ENCODE measurements at regions not wholly inside any gene's neighbourhood (a gene's known extent, or its start where the extent isn't known, plus 50 kb on each side); places are given as distances from the start of the nearest gene placed in this dataset.

GRCh38 chr14:106823552-106823951 lies 1297.2 kb downstream of the TMEM121 start:
- Histone ChIP-seq H3K36me3 (no peaks in the 10 kb centered on the region), H3K27ac (no peak overlapping the region), H3K4me3 (no peak overlapping the region), H3K27me3 (peaks cover 0 to 10% (median 0%) of the 10 kb centered on the region in 9 donors), H3K4me1 (no peaks in the 10 kb centered on the region), H3K9me3 (no peaks in the 10 kb centered on the region)
- TF ChIP-seq POLR2A (IDR thresholded peaks at IDR 0.05) (no peak), CTCF (IDR thresholded peaks at IDR 0.05) (no peak)
- intact Hi-C loops (cut with DNase I) = no loop called here
- ATAC-seq (no peak), DNase-seq (no peak)
- WGBS, 4 donors = 71 to 79% (median 74%) methylated on average over 5 to 7 of the region's 7 CpGs

GRCh38 chr14:106826833-106827369 lies 1300.5 kb downstream of the TMEM121 start:
- no peak overlapping the region for H3K4me3 ChIP-seq
- no peaks in the 10 kb centered on the region for H3K4me1 ChIP-seq
- H3K27ac ChIP-seq = no peak overlapping the region
- intact Hi-C loops (cut with DNase I) = no loop called here
- no peak for ATAC-seq
- H3K36me3 ChIP-seq = no peaks in the 10 kb centered on the region
- peaks cover 0 to 10% (median 0%) of the 10 kb centered on the region in 9 donors for H3K27me3 ChIP-seq
- TF ChIP-seq CTCF (IDR thresholded peaks at IDR 0.05) (no peak), POLR2A (IDR thresholded peaks at IDR 0.05) (no peak)
- no peaks in the 10 kb centered on the region for H3K9me3 ChIP-seq
- 35 to 44% (median 43%) methylated on average over 4 of the region's 4 CpGs for WGBS, 4 donors
- no peak for DNase-seq

- no peak overlapping the region for H3K27ac ChIP-seq
- no peak overlapping the region for H3K4me3 ChIP-seq
- H3K36me3 ChIP-seq = no peaks in the 10 kb centered on the region
- peaks cover 0 to 3% (median 0%) of the 10 kb centered on the region in 9 donors for H3K27me3 ChIP-seq
- H3K4me1 ChIP-seq = no peaks in the 10 kb centered on the region
- WGBS, 4 donors = 74 to 83% (median 77%) methylated on average over 10 to 11 of the region's 11 CpGs
- ATAC-seq (no peak), DNase-seq (no peak)
- no peaks in the 10 kb centered on the region for H3K9me3 ChIP-seq
- intact Hi-C loops (cut with DNase I) = no loop called here
- peak in 7 of 12 donors; percentile 8 to 23 (median 17) for TF ChIP-seq CTCF (IDR thresholded peaks at IDR 0.05)
- TF ChIP-seq POLR2A (IDR thresholded peaks at IDR 0.05) = no peak
These were observed 1304.9 kb downstream of the TMEM121 start for GRCh38 chr14:106831322-106831720.

GRCh38 chr14:106837870-106838269 lies 1311.5 kb downstream of the TMEM121 start:
- DNase-seq (no peak), ATAC-seq (no peak)
- Histone ChIP-seq H3K36me3 (no peaks in the 10 kb centered on the region), H3K27ac (no peak overlapping the region), H3K4me1 (no peaks in the 10 kb centered on the region), H3K9me3 (no peaks in the 10 kb centered on the region), H3K27me3 (peaks cover 0 to 5% (median 0%) of the 10 kb centered on the region in 9 donors), H3K4me3 (no peak overlapping the region)
- WGBS, 4 donors = 69 to 79% (median 77%) methylated on average over 4 of the region's 4 CpGs
- intact Hi-C loops (cut with DNase I) = no loop called here
- TF ChIP-seq CTCF (IDR thresholded peaks at IDR 0.05) (no peak), POLR2A (IDR thresholded peaks at IDR 0.05) (no peak)

Data from heart left ventricle (tissue), 16 donors.